Loucy (cell line): ENCODE measurements at regions not wholly inside any gene's neighbourhood (a gene's known extent, or its start where the extent isn't known, plus 50 kb on each side); places are given as distances from the start of the nearest gene placed in this dataset.

Experiments
- H2AFZ ChIP-seq: fragments of 200-600 bp; sonication (generic); 2 replicates; pipeline ENCODE4 v1.6.0; 2016; ENCODE audit warnings: antibody characterized with exemption, mild to moderate bottlenecking, low read length, moderate library complexity
- H3F3A ChIP-seq: fragments of 200-600 bp; 2 replicates; pipeline ENCODE4 v1.6.0; 2016; ENCODE audit warnings: antibody characterized with exemption, low read depth, mild to moderate bottlenecking
- H3K27me3 ChIP-seq: fragments of 200-600 bp; sonication (generic); 2 replicates; pipeline ENCODE4 v1.6.1; 2014; ENCODE audit warnings: low read length, mild to moderate bottlenecking; ENCODE audit not compliant: insufficient read depth, poor library complexity, severe bottlenecking
- H3K36me3 ChIP-seq: fragments of 200-600 bp; sonication (generic); 2 replicates; pipeline ENCODE4 v1.6.1; 2016; ENCODE audit warnings: low read length; ENCODE audit not compliant: insufficient read depth
- H3K4me1 ChIP-seq: fragments of 200-600 bp; sonication (generic); 2 replicates; pipeline ENCODE4 v1.5.1; 2014; ENCODE audit warnings: low read length, mild to moderate bottlenecking; ENCODE audit not compliant: insufficient read depth, poor library complexity, severe bottlenecking
- H3K4me2 ChIP-seq: fragments of 200-600 bp; sonication (generic); 2 replicates; pipeline ENCODE4 v1.6.0; 2014; ENCODE audit warnings: antibody characterized with exemption, low read length, low read depth, mild to moderate bottlenecking; ENCODE audit not compliant: poor library complexity, severe bottlenecking
- H3K4me3 ChIP-seq: fragments of 200-600 bp; sonication (generic); 2 replicates; pipeline ENCODE4 v1.5.1; 2014; ENCODE audit warnings: low read length, mild to moderate bottlenecking, mixed read lengths; ENCODE audit not compliant: poor library complexity, severe bottlenecking
- H3K79me2 ChIP-seq: fragments of 200-600 bp; sonication (generic); 2 replicates; pipeline ENCODE4 v1.6.1; 2014; ENCODE audit warnings: low read length; ENCODE audit not compliant: insufficient read depth
- H3K9ac ChIP-seq: fragments of 200-600 bp; sonication (generic); 2 replicates; pipeline ENCODE4 v1.6.0; 2014; ENCODE audit warnings: mild to moderate bottlenecking, low read depth, low read length, moderate library complexity; ENCODE audit not compliant: poor library complexity, severe bottlenecking
- H3K9me2 ChIP-seq: fragments of 200-600 bp; sonication (generic); replicated peaks from 2 replicates; pipeline ENCODE4 v1.6.1; 2016; ENCODE audit warnings: low read depth, low read length, mixed read lengths
- H3K9me3 ChIP-seq: fragments of 200-600 bp; sonication (generic); 2 replicates; pipeline ENCODE4 v1.6.1; 2014; ENCODE audit warnings: mild to moderate bottlenecking, antibody characterized with exemption, low read length, low read depth; ENCODE audit not compliant: insufficient read depth
- H4K20me1 ChIP-seq: fragments of 200-600 bp; sonication (generic); 2 replicates; pipeline ENCODE4 v1.6.0; 2014; ENCODE audit warnings: antibody characterized with exemption, low read length, mild to moderate bottlenecking; ENCODE audit not compliant: insufficient read depth, poor library complexity, severe bottlenecking
- CTCF ChIP-seq: fragments of 200-600 bp; sonication (generic); conservative IDR thresholded peaks from 2 replicates; pipeline ENCODE4 v1.5.1; 2014; ENCODE audit warnings: mild to moderate bottlenecking, antibody characterized with exemption, low read length
- EZH2phosphoT487 ChIP-seq: fragments of 200-600 bp; IDR thresholded peaks from 2 replicates; pipeline ENCODE4 v1.6.1; 2018; ENCODE audit warnings: antibody characterized with exemption, mild to moderate bottlenecking, moderate library complexity, borderline replicate concordance

GRCh38 chr2:106954304-106954703, 68.3 kb upstream of the ST6GAL2 start:
- Histone ChIP-seq H3K4me1 (no peaks in the 10 kb centered on the region), H3K36me3 (no peaks in the 10 kb centered on the region), H3K4me3 (no peak overlapping the region), H3K27me3 (no peaks in the 10 kb centered on the region), H3K9me3 (no peaks in the 10 kb centered on the region), H3K4me2 (no peak overlapping the region), H4K20me1 (no peaks in the 10 kb centered on the region), H3K79me2 (no peaks in the 10 kb centered on the region), H3K9ac (no peak overlapping the region), H3K9me2 (no peaks in the 10 kb centered on the region), H3F3A (no peaks in the 10 kb centered on the region), H2AFZ (no peak overlapping the region)
- TF ChIP-seq EZH2phosphoT487 (no peak), CTCF (no peak)

- TF ChIP-seq EZH2phosphoT487 (no peak), CTCF (no peak)
Measured at GRCh38 chr2:106956416-106956815, 70.4 kb upstream of the ST6GAL2 start.

GRCh38 chr2:106956879-106957278, 70.9 kb upstream of the ST6GAL2 start:
- Histone ChIP-seq H2AFZ (no peak overlapping the region), H3K79me2 (no peaks in the 10 kb centered on the region), H3K36me3 (no peaks in the 10 kb centered on the region), H3K27me3 (no peaks in the 10 kb centered on the region), H3F3A (no peaks in the 10 kb centered on the region), H3K4me3 (no peak overlapping the region), H4K20me1 (no peaks in the 10 kb centered on the region), H3K4me2 (no peak overlapping the region), H3K9ac (no peak overlapping the region), H3K4me1 (no peaks in the 10 kb centered on the region), H3K9me3 (no peaks in the 10 kb centered on the region), H3K9me2 (no peaks in the 10 kb centered on the region)
- no peak for TF ChIP-seq EZH2phosphoT487
- no peak for TF ChIP-seq CTCF

More at GRCh38 chr2:106956416-106956815, 70.4 kb upstream of the ST6GAL2 start:
- no peaks in the 10 kb centered on the region for H3F3A ChIP-seq
- H3K27me3 ChIP-seq = no peaks in the 10 kb centered on the region
- H3K4me3 ChIP-seq = no peak overlapping the region
- no peaks in the 10 kb centered on the region for H3K36me3 ChIP-seq
- no peak overlapping the region for H3K9ac ChIP-seq
- no peak overlapping the region for H3K4me2 ChIP-seq
- no peak overlapping the region for H2AFZ ChIP-seq
- no peaks in the 10 kb centered on the region for H3K9me3 ChIP-seq
- no peaks in the 10 kb centered on the region for H3K9me2 ChIP-seq
- H3K4me1 ChIP-seq = no peaks in the 10 kb centered on the region
- H4K20me1 ChIP-seq = no peaks in the 10 kb centered on the region
- H3K79me2 ChIP-seq = no peaks in the 10 kb centered on the region
